ENCODE measurements at regions not wholly inside any gene's neighbourhood (a gene's known extent, or its start where the extent isn't known, plus 50 kb on each side); places are given as distances from the start of the nearest gene placed in this dataset.

GRCh38 chr19:27892500-27892899, 1320.5 kb downstream of the UQCRFS1 start:
- TF ChIP-seq FOXM1 (IDR thresholded peaks at IDR 0.05; ENCODE audit: borderline replicate concordance, low read depth) (no peak), CREB1 (IDR thresholded peaks at IDR 0.05; ENCODE audit: low read depth) (no peak), EGR1 (IDR thresholded peaks at IDR 0.05) (no peak), TAF1 (IDR thresholded peaks at IDR 0.05; ENCODE audit: low read depth) (no peak), TCF12 (IDR thresholded peaks at IDR 0.05; ENCODE audit: low read depth) (no peak), TEAD4 (IDR thresholded peaks at IDR 0.05) (no peak), USF1 (IDR thresholded peaks at IDR 0.05) (no peak)

GRCh38 chr19:27891411-27891810, 1321.5 kb downstream of the UQCRFS1 start:
- no peak for TF ChIP-seq FOXM1 (IDR thresholded peaks at IDR 0.05; ENCODE audit: borderline replicate concordance, low read depth)

- no peak for TF ChIP-seq EGR1 (IDR thresholded peaks at IDR 0.05)
- no peak for TF ChIP-seq TEAD4 (IDR thresholded peaks at IDR 0.05)
- no peak for TF ChIP-seq TAF1 (IDR thresholded peaks at IDR 0.05; ENCODE audit: low read depth)
- TF ChIP-seq MAX (IDR thresholded peaks at IDR 0.05): no peak
- no peak for TF ChIP-seq NFIC (IDR thresholded peaks at IDR 0.05)
- no peak for TF ChIP-seq CREB1 (IDR thresholded peaks at IDR 0.05; ENCODE audit: low read depth)
- no peak for TF ChIP-seq ZBTB7A (IDR thresholded peaks at IDR 0.05; ENCODE audit: low read depth)
- no peak for TF ChIP-seq CEBPB (IDR thresholded peaks at IDR 0.05)
- no peak for TF ChIP-seq USF1 (IDR thresholded peaks at IDR 0.05)
- no peak for TF ChIP-seq FOXM1 (IDR thresholded peaks at IDR 0.05; ENCODE audit: borderline replicate concordance, low read depth)
Observed at GRCh38 chr19:27890696-27891095, 1322.3 kb downstream of the UQCRFS1 start.

GRCh38 chr19:27890206-27890605, 1322.7 kb downstream of the UQCRFS1 start:
- TF ChIP-seq FOXM1 (IDR thresholded peaks at IDR 0.05; ENCODE audit: borderline replicate concordance, low read depth): no peak
- TF ChIP-seq RAD21 (IDR thresholded peaks at IDR 0.05; ENCODE audit: low read depth): no peak
- TF ChIP-seq REST (IDR thresholded peaks at IDR 0.05; ENCODE audit: low read depth): no peak
- TF ChIP-seq NFIC (IDR thresholded peaks at IDR 0.05): no peak
- no peak for TF ChIP-seq CREB1 (IDR thresholded peaks at IDR 0.05; ENCODE audit: low read depth)
- TF ChIP-seq EP300 (IDR thresholded peaks at IDR 0.05; ENCODE audit: borderline replicate concordance): no peak
- no peak for TF ChIP-seq USF1 (IDR thresholded peaks at IDR 0.05)
- TF ChIP-seq TCF12 (IDR thresholded peaks at IDR 0.05; ENCODE audit: low read depth): no peak
- no peak for TF ChIP-seq MAX (IDR thresholded peaks at IDR 0.05)
- no peak for TF ChIP-seq TAF1 (IDR thresholded peaks at IDR 0.05; ENCODE audit: low read depth)
- TF ChIP-seq EGR1 (IDR thresholded peaks at IDR 0.05): no peak
- TF ChIP-seq TEAD4 (IDR thresholded peaks at IDR 0.05): no peak
- TF ChIP-seq CEBPB (IDR thresholded peaks at IDR 0.05): no peak
- TF ChIP-seq ZBTB7A (IDR thresholded peaks at IDR 0.05; ENCODE audit: low read depth): no peak
- no peak for TF ChIP-seq YY1 (IDR thresholded peaks at IDR 0.05; ENCODE audit: low read depth)

GRCh38 chr19:27889156-27889555, 1323.8 kb downstream of the UQCRFS1 start:
- TF ChIP-seq NFIC (IDR thresholded peaks at IDR 0.05) (no peak), EP300 (IDR thresholded peaks at IDR 0.05; ENCODE audit: borderline replicate concordance) (no peak), USF1 (IDR thresholded peaks at IDR 0.05) (no peak), REST (IDR thresholded peaks at IDR 0.05; ENCODE audit: low read depth) (no peak), MAX (IDR thresholded peaks at IDR 0.05) (no peak), TEAD4 (IDR thresholded peaks at IDR 0.05) (no peak), TAF1 (IDR thresholded peaks at IDR 0.05; ENCODE audit: low read depth) (no peak), CREB1 (IDR thresholded peaks at IDR 0.05; ENCODE audit: low read depth) (no peak), FOXM1 (IDR thresholded peaks at IDR 0.05; ENCODE audit: borderline replicate concordance, low read depth) (no peak), YY1 (IDR thresholded peaks at IDR 0.05; ENCODE audit: low read depth) (no peak), TCF12 (IDR thresholded peaks at IDR 0.05; ENCODE audit: low read depth) (no peak), ZBTB7A (IDR thresholded peaks at IDR 0.05; ENCODE audit: low read depth) (no peak), CEBPB (IDR thresholded peaks at IDR 0.05) (no peak)

Measured in Ishikawa (cell line).